IMR-90 (cell line): ENCODE measurements at regions not wholly inside any gene's neighbourhood (a gene's known extent, or its start where the extent isn't known, plus 50 kb on each side); places are given as distances from the start of the nearest gene placed in this dataset.

Experiments used
- ATAC-seq: fragments of 200-7000 bp; cut with Tn5 transposase; 2 replicates; pipeline ENCODE4 v1.9.1; 2020; ENCODE audit warnings: low read depth, mild to moderate bottlenecking, moderate library complexity
- BruUV-seq: library from RNA; stranded (reverse); fragments of 400-500 nt; replicated peaks from 2 replicates; lab custom pipeline; 2021; lab: Mats Ljungman, UMichigan
- CTCF ChIA-PET: fragments of 300-600 bp; formaldehyde crosslinking; extraction: SDS; loops from one replicate; lab custom pipeline; 2021; ENCODE audit warnings: antibody characterized with exemption; lab: Yijun Ruan, JAX
- POLR2A ChIA-PET: fragments of 300-600 bp; sonication (Branson Sonifier 250); formaldehyde crosslinking; loops from one replicate; lab custom pipeline; 2022; ENCODE audit warnings: antibody characterized with exemption; ENCODE audit not compliant: unreplicated experiment; lab: Charles Lee
- DNase-seq: peaks from one replicate; pipeline ENCODE4 v3.0.0; 2013
- H2AFZ ChIP-seq: replicated peaks from 2 replicates; pipeline ENCODE3; 2013; ENCODE audit warnings: low read length, mild to moderate bottlenecking; ENCODE audit not compliant: poor library complexity
- H2AK5ac ChIP-seq: 2 replicates; pipeline ENCODE4 v1.6.1; 2013; ENCODE audit warnings: low read depth, low read length, inconsistent platforms
- H2AK9ac ChIP-seq: replicated peaks from 2 replicates; pipeline ENCODE3; 2013; ENCODE audit warnings: mild to moderate bottlenecking, low read depth, low read length, moderate library complexity; ENCODE audit not compliant: poor library complexity
- H2BK120ac ChIP-seq: 2 replicates; pipeline ENCODE4 v1.6.1; 2013; ENCODE audit warnings: low read depth, low read length, inconsistent platforms
- H2BK15ac ChIP-seq: 3 replicates; pipeline ENCODE4 v1.6.1; 2013; ENCODE audit warnings: low read depth, low read length, inconsistent platforms
- H2BK20ac ChIP-seq: 2 replicates; pipeline ENCODE4 v1.6.1; 2013; ENCODE audit warnings: low read depth, mild to moderate bottlenecking, inconsistent platforms, low read length, moderate library complexity
- H2BK5ac ChIP-seq: 2 replicates; pipeline ENCODE4 v1.6.1; 2013; ENCODE audit warnings: mild to moderate bottlenecking, low read depth, low read length, inconsistent platforms; ENCODE audit not compliant: poor library complexity, severe bottlenecking
- H3K14ac ChIP-seq: replicated peaks from 2 replicates; pipeline ENCODE4 v1.6.1; 2013; ENCODE audit warnings: low read depth, low read length, inconsistent platforms
- H3K18ac ChIP-seq: 2 replicates; pipeline ENCODE4 v1.6.1; 2013; ENCODE audit warnings: low read depth, low read length, control low read depth
- H3K23ac ChIP-seq: 2 replicates; pipeline ENCODE4 v1.6.1; 2013; ENCODE audit warnings: low read depth, low read length, inconsistent platforms
- H3K27ac ChIP-seq: 2 replicates; pipeline ENCODE4 v1.5.1; 2013; ENCODE audit warnings: mild to moderate bottlenecking, control low read depth, low read length; ENCODE audit not compliant: insufficient read depth
- H3K27me3 ChIP-seq: 2 replicates; pipeline ENCODE4 v1.6.1; 2013; ENCODE audit warnings: low read length; ENCODE audit not compliant: control insufficient read depth, insufficient read depth
- H3K36me3 ChIP-seq: 2 replicates; pipeline ENCODE4 v1.6.1; 2013; ENCODE audit warnings: low read length, mixed read lengths; ENCODE audit not compliant: control insufficient read depth, insufficient read depth
- H3K4ac ChIP-seq: 2 replicates; pipeline ENCODE4 v1.6.1; 2013; ENCODE audit warnings: low read depth, low read length, inconsistent platforms
- H3K4me1 ChIP-seq: 2 replicates; pipeline ENCODE4 v1.6.1; 2013; ENCODE audit warnings: low read length, mixed read lengths; ENCODE audit not compliant: control insufficient read depth, insufficient read depth
- H3K4me2 ChIP-seq: 2 replicates; pipeline ENCODE4 v1.6.1; 2013; ENCODE audit warnings: low read depth, mild to moderate bottlenecking, control low read depth, low read length, moderate library complexity
- H3K4me3 ChIP-seq: 2 replicates; pipeline ENCODE4 v1.5.1; 2013; ENCODE audit warnings: low read depth, mild to moderate bottlenecking, control low read depth, low read length, moderate library complexity; ENCODE audit not compliant: insufficient read depth
- H3K56ac ChIP-seq: 2 replicates; pipeline ENCODE4 v1.6.1; 2013; ENCODE audit warnings: low read length, inconsistent platforms; ENCODE audit not compliant: insufficient read depth; ENCODE audit errors: extremely low read depth
- H3K79me1 ChIP-seq, 2 experiments: 2 replicates each; pipeline ENCODE4 v1.6.1; 2013; ENCODE audit warnings: low read length in 2 of 2, inconsistent platforms in 1 of 2, low read depth in 1 of 2
- H3K9ac ChIP-seq: 2 replicates; pipeline ENCODE4 v1.6.1; 2013; ENCODE audit warnings: low read depth, low read length, control low read depth
- H3K9me1 ChIP-seq: 2 replicates; pipeline ENCODE4 v1.6.1; 2013; ENCODE audit warnings: low read length, inconsistent platforms; ENCODE audit not compliant: insufficient read depth
- H3K9me3 ChIP-seq: 2 replicates; pipeline ENCODE4 v1.6.1; 2013; ENCODE audit warnings: low read length; ENCODE audit not compliant: control insufficient read depth, insufficient read depth
- H4K20me1 ChIP-seq: 2 replicates; pipeline ENCODE4 v1.6.1; 2013; ENCODE audit warnings: low read length, inconsistent platforms; ENCODE audit not compliant: insufficient read depth
- H4K5ac ChIP-seq: 2 replicates; pipeline ENCODE4 v1.6.1; 2013; ENCODE audit warnings: mild to moderate bottlenecking, low read depth, low read length, control low read depth
- H4K8ac ChIP-seq, 2 experiments: 2 replicates each; pipeline ENCODE4 v1.6.1; 2013; ENCODE audit warnings: low read depth in 2 of 2, low read length in 2 of 2, control low read depth in 1 of 2, inconsistent platforms in 1 of 2
- H4K91ac ChIP-seq: 2 replicates; pipeline ENCODE4 v1.6.1; 2013; ENCODE audit warnings: low read depth, low read length, inconsistent platforms; ENCODE audit not compliant: insufficient read depth
- BHLHE40 ChIP-seq: fragments of 150-350 bp; IDR thresholded peaks from 2 replicates; pipeline ENCODE4 v1.6.1; 2016; ENCODE audit warnings: mild to moderate bottlenecking, low read depth, low read length
- CEBPB ChIP-seq: IDR thresholded peaks from 2 replicates; pipeline ENCODE4 v1.6.1; 2012; ENCODE audit warnings: low read depth, low read length, improper control_type of control experiment
- CHD1 ChIP-seq: IDR thresholded peaks from 2 replicates; pipeline ENCODE4 v1.6.1; 2012; ENCODE audit warnings: low read depth, low read length, improper control_type of control experiment
- CTCF ChIP-seq: conservative IDR thresholded peaks from 2 replicates; pipeline ENCODE4 v1.5.1; 2012; ENCODE audit warnings: mild to moderate bottlenecking, low read depth, low read length, improper control_type of control experiment
- ELK1 ChIP-seq: fragments of 150-350 bp; IDR thresholded peaks from 2 replicates; pipeline ENCODE4 v1.6.1; 2016; ENCODE audit warnings: low read depth, mild to moderate bottlenecking, low read length, moderate library complexity, borderline replicate concordance
- FOS ChIP-seq: fragments of 150-350 bp; IDR thresholded peaks from 2 replicates; pipeline ENCODE4 v1.6.1; 2016; ENCODE audit warnings: low read depth, low read length
- MAFK ChIP-seq: IDR thresholded peaks from 2 replicates; pipeline ENCODE4 v1.6.1; 2012; ENCODE audit warnings: low read depth, low read length, improper control_type of control experiment
- MAZ ChIP-seq: IDR thresholded peaks from 2 replicates; pipeline ENCODE4 v1.6.1; 2012; ENCODE audit warnings: low read depth, mild to moderate bottlenecking, low read length, improper control_type of control experiment, moderate library complexity, borderline replicate concordance
- MXI1 ChIP-seq: IDR thresholded peaks from 2 replicates; pipeline ENCODE4 v1.6.1; 2012; ENCODE audit warnings: low read depth, mild to moderate bottlenecking, low read length, moderate library complexity, borderline replicate concordance
- NFE2L2 ChIP-seq: fragments of 150-350 bp; IDR thresholded peaks from 2 replicates; pipeline ENCODE4 v1.6.1; 2016; ENCODE audit warnings: low read depth, mild to moderate bottlenecking, low read length
- POLR2A ChIP-seq: IDR thresholded peaks from 2 replicates; pipeline ENCODE4 v1.6.1; 2012; ENCODE audit warnings: mild to moderate bottlenecking, low read depth, low read length
- RAD21 ChIP-seq: IDR thresholded peaks from 2 replicates; pipeline ENCODE4 v1.6.1; 2012; ENCODE audit warnings: low read length, improper control_type of control experiment
- RCOR1 ChIP-seq: IDR thresholded peaks from 2 replicates; pipeline ENCODE4 v1.6.1; 2012; ENCODE audit warnings: mild to moderate bottlenecking, low read length, improper control_type of control experiment; ENCODE audit not compliant: insufficient replicate concordance
- RFX5 ChIP-seq: IDR thresholded peaks from 2 replicates; pipeline ENCODE4 v1.8.0; 2012; ENCODE audit warnings: low read depth, mild to moderate bottlenecking, low read length, moderate library complexity
- SMC3 ChIP-seq: fragments of 150-350 bp; IDR thresholded peaks from 2 replicates; pipeline ENCODE4 v1.6.1; 2016; ENCODE audit warnings: low read depth, mild to moderate bottlenecking, antibody characterized with exemption, low read length, moderate library complexity
- USF2 ChIP-seq: fragments of 150-350 bp; IDR thresholded peaks from 2 replicates; pipeline ENCODE4 v1.6.1; 2017; ENCODE audit warnings: mild to moderate bottlenecking, antibody characterized with exemption, low read length, low read depth
- whole genome bisulfite sequencing, 2 experiments: methylation state at CpG; one replicate each; pipeline versions ENCODE4 v1.1.5 to v1.1.7; 2013; ENCODE audit warnings: missing lambda C conversion rate in 2 of 2; ENCODE audit not compliant: insufficient read length in 1 of 2; ENCODE audit errors: extremely low coverage in 2 of 2; 5-methylcytosine and 5-hydroxymethylcytosine counted together
- dilution Hi-C: fragments of 300-500 bp; cut with HindIII; formaldehyde crosslinking; loops from one replicate; pipeline ENCODE4 v1.14.3; 2018; ENCODE audit warnings: low sequenced_read_pairs; ENCODE audit not compliant: unreplicated experiment
- in situ Hi-C: fragments of 300-500 bp; cut with MboI; formaldehyde crosslinking; loops from 3 replicates; pipeline ENCODE4 v1.14.3; 2019; ENCODE audit warnings: low sequenced_read_pairs, inconsistent platforms, mixed read lengths
- intact Hi-C: fragments of 100-400 bp; cut with micrococcal nuclease; formaldehyde crosslinking; loops from 2 replicates; pipeline ENCODE4 v1.10.0; 2022

GRCh38 chr1:37189111-37189510 is 154.8 kb upstream of the GRIK3 start:
- Histone ChIP-seq H2BK5ac (no peak overlapping the region), H3K9me3 (no peaks in the 10 kb centered on the region), H3K36me3 (no peaks in the 10 kb centered on the region), H3K23ac (no peak overlapping the region), H4K20me1 (no peaks in the 10 kb centered on the region), H2BK120ac (no peak overlapping the region), H2BK15ac (no peak overlapping the region), H3K9ac (no peak overlapping the region), H3K79me1 (no peaks in the 10 kb centered on the region), H3K18ac (no peak overlapping the region), H2AK5ac (no peak overlapping the region), H3K4ac (no peak overlapping the region), H4K5ac (no peak overlapping the region), H4K8ac (no peak overlapping the region), H3K27ac (no peak overlapping the region), H3K4me2 (no peak overlapping the region), H3K14ac (no peak overlapping the region), H3K56ac (no peak overlapping the region), H2BK20ac (no peak overlapping the region), H2AK9ac (no peak overlapping the region), H2AFZ (no peak overlapping the region), H4K91ac (no peak overlapping the region), H3K27me3 (no peaks in the 10 kb centered on the region), H3K4me3 (no peak overlapping the region), H3K9me1 (no peaks in the 10 kb centered on the region), H3K4me1 (no peaks in the 10 kb centered on the region)
- TF ChIP-seq MAFK (no peak), CEBPB (no peak), CHD1 (no peak), RAD21 (no peak), RFX5 (no peak), MAZ (no peak), RCOR1 (no peak), FOS (no peak), ELK1 (no peak), POLR2A (no peak), BHLHE40 (no peak), NFE2L2 (no peak), CTCF (no peak), SMC3 (no peak), MXI1 (no peak), USF2 (no peak)
- WGBS, 2 experiments: no CpG with 5 or more reads among the region's 3 CpGs
- ATAC-seq (no peak), DNase-seq (no peak)
- dilution Hi-C loops (no loop called here), intact Hi-C loops (no loop called here), in situ Hi-C loops (no loop called here)
- ChIA-PET POLR2A (no interaction called here), CTCF (no interaction called here)
- BruUV-seq: no TSS peak
